ENCODE measurements at regions not wholly inside any gene's neighbourhood (a gene's known extent, or its start where the extent isn't known, plus 50 kb on each side); places are given as distances from the start of the nearest gene placed in this dataset.

GRCh38 chr11:95705485-95706124 lies 84.0 kb downstream of the FAM76B start:
- TF ChIP-seq CTCF (IDR thresholded peaks at IDR 0.05) (peak; percentile 85 to 94 (median 89)), POLR2A (IDR thresholded peaks at IDR 0.05) (no peak), POLR2AphosphoS5 (IDR thresholded peaks at IDR 0.05; ENCODE audit: insufficient read depth in 1 of 2, low read depth in 1 of 2) (peak in 1 of 2 donors; percentile 56)
